ENCODE measurements at regions not wholly inside any gene's neighbourhood (a gene's known extent, or its start where the extent isn't known, plus 50 kb on each side); places are given as distances from the start of the nearest gene placed in this dataset.

DNA sequence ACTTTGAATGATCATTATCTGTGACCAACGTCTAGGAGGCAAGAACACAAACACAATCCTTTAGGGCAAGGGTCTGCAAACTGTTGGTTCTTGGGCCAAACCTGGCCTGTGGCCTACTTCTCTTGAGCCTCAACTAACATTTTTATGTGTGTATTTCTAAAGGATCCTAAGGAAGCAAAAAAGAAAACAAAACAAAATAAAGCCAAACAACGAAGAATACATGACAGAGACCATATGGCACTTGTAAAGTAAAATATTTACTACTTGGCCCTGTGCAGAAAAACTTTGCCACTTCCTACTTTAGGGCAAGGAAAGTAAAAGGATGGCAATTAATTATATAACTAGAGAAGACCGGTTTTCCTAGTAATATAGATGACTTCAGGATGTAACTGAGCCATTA lies 1056.2 kb downstream of the EPHA7 start:
- in situ Hi-C loops (cut with MboI; ENCODE audit: low sequenced_read_pairs, unreplicated experiment): no loop called here
- no peak for DNase-seq (ENCODE audit: low spot score)
- TF ChIP-seq CTCF (IDR thresholded peaks at IDR 0.05; ENCODE audit: borderline replicate concordance, control extremely low read depth, extremely low read depth, insufficient read depth, missing control alignments): no peak

GRCh38 chr6:92362404-92362803 lies 1057.0 kb downstream of the EPHA7 start:
- no peak for TF ChIP-seq CTCF (IDR thresholded peaks at IDR 0.05; ENCODE audit: borderline replicate concordance, control extremely low read depth, extremely low read depth, insufficient read depth, missing control alignments)
- in situ Hi-C loops (cut with MboI; ENCODE audit: low sequenced_read_pairs, unreplicated experiment): no loop called here
- DNase-seq (ENCODE audit: low spot score): no peak

- TF ChIP-seq CTCF (IDR thresholded peaks at IDR 0.05; ENCODE audit: borderline replicate concordance, control extremely low read depth, extremely low read depth, insufficient read depth, missing control alignments): no peak
- DNase-seq (ENCODE audit: low spot score): no peak
- in situ Hi-C loops (cut with MboI; ENCODE audit: low sequenced_read_pairs, unreplicated experiment): no loop called here
Observed at GRCh38 chr6:92361990-92362389, 1057.4 kb downstream of the EPHA7 start.

DNA sequence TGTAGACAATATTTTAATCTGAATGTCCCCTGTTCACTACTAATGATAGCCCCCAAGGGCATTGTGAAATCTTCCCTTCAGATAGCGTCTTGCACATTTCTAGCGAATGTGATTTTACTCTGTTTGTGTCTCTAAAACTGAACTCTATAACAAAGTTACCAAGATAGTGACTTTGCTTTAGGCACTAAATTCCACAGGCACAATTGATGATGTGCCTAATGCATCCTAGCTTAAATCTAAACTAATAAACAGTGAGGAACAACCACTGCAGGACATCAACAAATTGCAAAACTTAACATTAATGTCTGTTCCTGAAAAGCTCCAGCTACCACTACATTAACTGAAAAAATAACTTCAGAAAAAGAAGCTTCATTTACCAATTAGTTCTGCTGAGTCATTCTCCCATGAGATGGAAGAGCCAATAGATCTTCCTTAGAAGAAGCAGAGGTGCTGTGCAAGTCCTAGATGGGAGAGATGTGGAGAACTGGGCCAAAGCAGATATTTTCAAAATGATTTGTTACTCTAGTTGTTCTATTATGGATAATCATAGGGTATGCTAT lies 1065.0 kb downstream of the EPHA7 start:
- in situ Hi-C loops (cut with MboI; ENCODE audit: low sequenced_read_pairs, unreplicated experiment): no loop called here
- no peak for DNase-seq (ENCODE audit: low spot score)

DNA sequence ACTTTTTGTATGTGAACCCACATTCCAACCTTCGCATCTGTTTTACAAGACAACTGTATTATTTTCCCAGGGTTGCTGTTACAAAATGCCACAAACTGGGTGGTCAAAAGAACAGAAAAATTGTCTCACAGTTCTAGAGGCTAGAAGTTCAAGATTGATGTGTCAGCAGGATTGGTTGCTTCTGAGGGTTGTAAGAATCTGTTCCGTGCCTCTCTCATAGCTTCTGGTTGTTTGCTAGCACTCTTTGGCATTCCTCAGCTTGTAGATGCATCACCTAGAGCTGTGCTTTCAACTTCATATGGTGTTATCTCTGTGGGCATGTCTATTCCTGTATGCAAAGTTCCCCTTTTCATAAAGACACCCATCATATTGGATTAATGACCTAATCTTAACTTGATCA lies 1067.2 kb downstream of the EPHA7 start:
- no peak for DNase-seq (ENCODE audit: low spot score)
- TF ChIP-seq CTCF (IDR thresholded peaks at IDR 0.05; ENCODE audit: borderline replicate concordance, control extremely low read depth, extremely low read depth, insufficient read depth, missing control alignments): no peak
- in situ Hi-C loops (cut with MboI; ENCODE audit: low sequenced_read_pairs, unreplicated experiment): no loop called here

More for the DNA sequence above, 1065.0 kb downstream of the EPHA7 start:
- no peak for TF ChIP-seq CTCF (IDR thresholded peaks at IDR 0.05; ENCODE audit: borderline replicate concordance, control extremely low read depth, extremely low read depth, insufficient read depth, missing control alignments)

DNA sequence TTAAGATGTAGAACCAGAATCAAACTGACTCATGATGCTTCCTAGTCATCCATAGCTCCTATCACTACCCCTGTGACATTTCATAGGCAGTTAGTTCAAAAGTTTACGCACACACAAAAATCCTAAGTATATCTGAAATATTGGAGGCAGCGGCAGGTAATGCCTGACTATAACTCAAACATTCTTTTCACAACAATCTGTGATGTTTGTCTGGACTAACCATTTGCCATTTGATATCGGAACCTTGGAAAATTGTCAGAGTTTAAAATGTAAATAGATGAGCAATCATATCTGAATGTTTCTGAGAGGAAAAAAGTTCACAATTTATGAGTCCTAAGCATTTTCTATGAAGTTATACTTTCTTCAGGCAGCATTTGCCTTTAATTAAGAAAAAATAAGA lies 1078.2 kb downstream of the EPHA7 start:
- TF ChIP-seq CTCF (IDR thresholded peaks at IDR 0.05; ENCODE audit: borderline replicate concordance, control extremely low read depth, extremely low read depth, insufficient read depth, missing control alignments): no peak
- in situ Hi-C loops (cut with MboI; ENCODE audit: low sequenced_read_pairs, unreplicated experiment): no loop called here
- no peak for DNase-seq (ENCODE audit: low spot score)

Data from GM13976 (cell line).